ENCODE measurements at regions not wholly inside any gene's neighbourhood (a gene's known extent, or its start where the extent isn't known, plus 50 kb on each side); places are given as distances from the start of the nearest gene placed in this dataset.

- BruUV-seq (replicated peaks), result no TSS peak
- H3K27ac ChIP-seq (ENCODE audit: insufficient read depth, low read length), result no peak overlapping the region
- H3K4ac ChIP-seq (ENCODE audit: low read depth, low read length), result no peak overlapping the region
- no peaks in the 10 kb centered on the region for H3K9me1 ChIP-seq (ENCODE audit: insufficient read depth, low read length)
- no peak overlapping the region for H2AK9ac ChIP-seq (replicated peaks; ENCODE audit: low read depth, low read length, poor library complexity)
- H2AFZ ChIP-seq (replicated peaks; ENCODE audit: low read length, poor library complexity), result no peak overlapping the region
- CTCF ChIA-PET, result no interaction called here
- WGBS, 2 experiments (ENCODE audit: extremely low coverage in 2 of 2, insufficient read length in 1 of 2), result 73% methylated on average over 6 of the region's 15 CpGs; no CpG with 5 or more reads in 1 of the 2 experiments
- H3K4me1 ChIP-seq (ENCODE audit: control insufficient read depth, insufficient read depth, low read length), result no peaks in the 10 kb centered on the region
- H4K91ac ChIP-seq (ENCODE audit: insufficient read depth, low read depth, low read length), result no peak overlapping the region
- H3K18ac ChIP-seq (ENCODE audit: low read depth, low read length), result no peak overlapping the region
- H3K9me3 ChIP-seq (ENCODE audit: control insufficient read depth, insufficient read depth, low read length), result peaks cover 51% of the 10 kb centered on the region
- no peaks in the 10 kb centered on the region for H4K20me1 ChIP-seq (ENCODE audit: insufficient read depth, low read length)
- H2BK120ac ChIP-seq (ENCODE audit: low read depth, low read length), result no peak overlapping the region
- POLR2A ChIA-PET (ENCODE audit: unreplicated experiment), result no interaction called here
- H2BK5ac ChIP-seq (ENCODE audit: low read depth, low read length, poor library complexity, severe bottlenecking), result no peak overlapping the region
- H3K23ac ChIP-seq (ENCODE audit: low read depth, low read length), result no peak overlapping the region
- H2BK20ac ChIP-seq (ENCODE audit: low read depth, low read length), result no peak overlapping the region
- dilution Hi-C loops (cut with HindIII; ENCODE audit: low sequenced_read_pairs, unreplicated experiment), result no loop called here
- TF ChIP-seq SMC3 (IDR thresholded peaks at IDR 0.05; ENCODE audit: low read depth, low read length), result no peak
- TF ChIP-seq POLR2A (IDR thresholded peaks at IDR 0.05; ENCODE audit: low read depth, low read length), result no peak
- TF ChIP-seq RFX5 (IDR thresholded peaks at IDR 0.05; ENCODE audit: low read depth, low read length), result no peak
- no peak for TF ChIP-seq ELK1 (IDR thresholded peaks at IDR 0.05; ENCODE audit: borderline replicate concordance, low read depth, low read length)
- TF ChIP-seq USF2 (IDR thresholded peaks at IDR 0.05; ENCODE audit: low read depth, low read length), result no peak
- no peak for TF ChIP-seq RAD21 (IDR thresholded peaks at IDR 0.05; ENCODE audit: low read length)
- TF ChIP-seq MXI1 (IDR thresholded peaks at IDR 0.05; ENCODE audit: borderline replicate concordance, low read depth, low read length), result no peak
- no peak for TF ChIP-seq CEBPB (IDR thresholded peaks at IDR 0.05; ENCODE audit: low read depth, low read length)
- no peak for TF ChIP-seq FOS (IDR thresholded peaks at IDR 0.05; ENCODE audit: low read depth, low read length)
- no peak for TF ChIP-seq NFE2L2 (IDR thresholded peaks at IDR 0.05; ENCODE audit: low read depth, low read length)
- TF ChIP-seq BHLHE40 (IDR thresholded peaks at IDR 0.05; ENCODE audit: low read depth, low read length), result no peak
- no peak for TF ChIP-seq CHD1 (IDR thresholded peaks at IDR 0.05; ENCODE audit: low read depth, low read length)
- TF ChIP-seq MAZ (IDR thresholded peaks at IDR 0.05; ENCODE audit: borderline replicate concordance, low read depth, low read length), result no peak
- no peak for TF ChIP-seq MAFK (IDR thresholded peaks at IDR 0.05; ENCODE audit: low read depth, low read length)
- no peak for TF ChIP-seq CTCF (conservative IDR thresholded peaks at IDR 0.05; ENCODE audit: low read depth, low read length)
- no peak for TF ChIP-seq RCOR1 (IDR thresholded peaks at IDR 0.05; ENCODE audit: insufficient replicate concordance, low read length)
- no peak overlapping the region for H4K5ac ChIP-seq (ENCODE audit: low read depth, low read length)
- no peak overlapping the region for H3K14ac ChIP-seq (replicated peaks; ENCODE audit: low read depth, low read length)
- no peaks in the 10 kb centered on the region for H3K36me3 ChIP-seq (ENCODE audit: control insufficient read depth, insufficient read depth, low read length)
- ATAC-seq (ENCODE audit: low read depth), result no peak
- H3K79me1 ChIP-seq (ENCODE audit: low read depth in 1 of 2, low read length in 2 of 2), result no peaks in the 10 kb centered on the region
- no peak overlapping the region for H3K9ac ChIP-seq (ENCODE audit: low read depth, low read length)
- H4K8ac ChIP-seq (ENCODE audit: low read depth in 2 of 2, low read length in 2 of 2), result no peak overlapping the region
- intact Hi-C loops (cut with micrococcal nuclease), result no loop called here
- H2BK15ac ChIP-seq (ENCODE audit: low read depth, low read length), result no peak overlapping the region
- H3K4me2 ChIP-seq (ENCODE audit: low read depth, low read length), result no peak overlapping the region
- H3K56ac ChIP-seq (ENCODE audit: extremely low read depth, insufficient read depth, low read length), result no peak overlapping the region
- H3K27me3 ChIP-seq (ENCODE audit: control insufficient read depth, insufficient read depth, low read length), result no peaks in the 10 kb centered on the region
- in situ Hi-C loops (cut with MboI; ENCODE audit: low sequenced_read_pairs), result no loop called here
- no peak overlapping the region for H3K4me3 ChIP-seq (ENCODE audit: insufficient read depth, low read depth, low read length)
- no peak overlapping the region for H2AK5ac ChIP-seq (ENCODE audit: low read depth, low read length)
- DNase-seq, result no peak
Measured at GRCh38 chr22:49523374-49524008, 304.2 kb downstream of the BRD1 start.

Data from IMR-90 (cell line).